Stimulated activated CD4-positive, alpha-beta T cell treated with anti-CD3 and anti-CD28 coated beads, Interleukin-12 subunit alpha, Interleukin-12 subunit beta, amount 100 ng/mL, for 4 hours (primary cell): ENCODE measurements at regions not wholly inside any gene's neighbourhood (a gene's known extent, or its start where the extent isn't known, plus 50 kb on each side); places are given as distances from the start of the nearest gene placed in this dataset.

Source experiments
- DNase-seq: peaks from one replicate; pipeline ENCODE4 v3.0.0-alpha.2; 2020

DNA sequence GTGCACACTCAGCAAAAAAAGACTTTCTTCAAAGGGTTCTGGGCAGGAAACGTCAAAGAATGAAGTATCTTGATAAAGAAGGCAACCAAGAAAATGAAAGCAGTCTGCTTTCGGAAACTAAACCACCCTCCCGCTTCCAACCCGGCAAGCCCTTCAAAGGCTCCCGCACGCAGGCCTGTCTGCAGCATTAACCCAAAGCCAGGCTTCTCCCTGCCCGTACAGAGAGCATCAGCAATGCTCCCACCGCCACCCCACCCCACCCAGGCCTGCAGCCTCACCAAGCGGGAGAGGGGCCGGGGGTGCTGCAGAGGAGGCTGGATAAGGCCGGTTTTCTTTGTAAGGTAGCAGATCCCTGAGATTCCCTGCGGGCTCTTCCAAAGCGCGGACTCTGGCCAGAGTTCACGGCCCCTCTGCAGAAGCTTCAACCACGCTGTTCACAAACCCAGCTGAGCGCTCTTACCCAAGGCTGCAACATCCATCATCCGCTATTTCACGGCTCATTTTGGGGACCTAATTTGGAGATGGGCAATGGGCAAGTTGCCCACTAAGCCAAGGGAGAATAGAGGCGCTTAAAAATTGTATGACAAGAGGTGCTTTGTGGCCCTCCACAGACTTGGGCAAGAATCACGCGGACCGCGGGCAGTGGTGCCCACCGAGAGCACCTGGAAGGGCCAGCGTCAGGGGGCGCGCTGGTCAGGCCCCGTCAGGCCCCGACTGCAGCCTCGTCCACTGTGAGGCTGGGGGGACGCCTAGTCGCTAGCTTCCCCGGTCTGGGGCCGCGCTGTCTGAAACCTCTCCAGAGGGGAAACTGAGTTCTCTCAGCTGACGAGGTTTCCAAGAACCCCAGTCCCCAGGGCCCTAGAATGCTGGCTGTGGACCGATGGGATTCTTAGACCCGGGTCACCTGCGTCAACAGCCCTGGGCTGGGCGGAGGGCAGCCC, 225.4 kb upstream of the ID2 start:
- peak; percentile 45 for DNase-seq

DNA sequence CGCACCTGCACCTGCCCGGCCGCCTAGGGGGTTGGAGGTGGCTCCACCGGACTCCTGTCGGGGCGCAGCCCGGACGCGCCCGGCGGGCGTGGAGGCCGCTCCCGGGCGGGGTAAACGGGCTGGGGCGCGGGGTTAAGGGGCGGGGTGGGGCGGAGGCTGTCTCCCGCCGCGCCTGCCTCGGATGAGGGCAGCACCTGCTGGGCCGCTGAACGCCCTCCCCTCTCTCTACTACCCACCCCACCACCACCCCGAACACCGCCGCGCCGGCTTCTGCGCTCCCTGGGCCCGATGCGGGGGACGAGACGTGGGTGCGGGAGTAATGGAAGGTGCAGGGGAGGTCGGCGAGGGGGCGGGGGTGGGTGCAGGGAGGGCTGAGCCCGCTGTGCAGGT, 224.8 kb upstream of the ID2 start:
- DNase-seq, result no peak

- DNase-seq, result no peak
Measured at GRCh38 chr2:8457699-8458502, 224.0 kb upstream of the ID2 start.

- DNase-seq, result no peak
Measured at GRCh38 chr2:8458503-8459459, 223.1 kb upstream of the ID2 start.

DNA sequence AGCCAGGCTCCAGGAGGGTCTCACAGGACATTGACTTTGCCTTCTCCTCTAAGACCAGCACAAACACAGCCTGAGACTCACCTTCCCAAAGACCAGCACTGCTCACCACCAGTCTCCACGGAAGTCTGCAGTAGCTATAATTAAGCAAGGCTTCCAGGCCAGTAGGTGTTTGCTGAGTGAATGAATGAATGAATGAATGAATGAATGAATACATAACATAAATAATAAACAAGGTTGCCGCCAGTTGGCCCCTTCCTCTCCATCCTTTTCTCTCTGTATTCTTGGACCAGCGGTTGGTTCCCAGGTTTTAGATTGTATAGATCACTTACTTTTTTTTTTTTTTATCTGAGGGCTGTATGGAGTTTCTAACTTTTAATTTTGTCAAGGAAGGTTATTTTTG, 222.4 kb upstream of the ID2 start:
- no peak for DNase-seq

- DNase-seq, result no peak
Measured at GRCh38 chr2:8461341-8461740, 220.5 kb upstream of the ID2 start.

- DNase-seq, result no peak
Measured at GRCh38 chr2:8462280-8462679, 219.6 kb upstream of the ID2 start.

DNA sequence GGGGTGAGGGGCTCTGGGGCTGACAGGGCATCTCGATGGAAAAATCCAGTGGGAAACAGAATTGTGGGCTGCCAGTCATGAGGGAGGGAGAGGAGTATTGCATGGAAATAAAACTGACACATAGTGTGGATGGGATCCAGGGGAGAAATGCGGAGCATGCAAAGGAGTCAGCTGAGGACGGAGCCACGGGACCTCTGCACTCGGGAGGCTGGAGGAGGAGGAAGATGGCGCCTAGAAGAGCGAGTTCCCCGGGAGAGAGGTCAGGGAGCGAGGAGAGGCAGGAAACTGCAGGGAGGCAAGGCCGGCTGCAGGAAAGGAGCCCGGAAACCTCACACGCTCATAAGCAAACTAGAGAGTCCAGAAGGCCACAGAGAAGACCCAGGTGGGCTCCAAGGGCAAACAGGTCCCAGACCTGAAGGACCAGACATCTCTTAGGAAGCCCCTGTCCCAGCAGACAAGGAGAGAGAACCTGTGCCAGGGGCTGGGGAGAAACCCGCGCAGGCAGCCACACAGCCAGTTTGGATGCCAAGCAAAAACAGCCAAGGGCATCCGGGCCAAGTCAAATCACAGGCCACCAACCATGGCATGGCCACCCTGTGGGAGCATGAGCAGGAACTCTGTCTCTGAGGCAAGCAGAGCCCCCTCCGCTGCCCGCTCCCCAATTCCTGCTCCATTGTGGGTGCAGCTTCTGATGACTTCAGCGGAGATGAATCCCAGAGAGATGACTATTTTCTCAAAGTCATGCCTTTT, 218.8 kb upstream of the ID2 start:
- no peak for DNase-seq

DNA sequence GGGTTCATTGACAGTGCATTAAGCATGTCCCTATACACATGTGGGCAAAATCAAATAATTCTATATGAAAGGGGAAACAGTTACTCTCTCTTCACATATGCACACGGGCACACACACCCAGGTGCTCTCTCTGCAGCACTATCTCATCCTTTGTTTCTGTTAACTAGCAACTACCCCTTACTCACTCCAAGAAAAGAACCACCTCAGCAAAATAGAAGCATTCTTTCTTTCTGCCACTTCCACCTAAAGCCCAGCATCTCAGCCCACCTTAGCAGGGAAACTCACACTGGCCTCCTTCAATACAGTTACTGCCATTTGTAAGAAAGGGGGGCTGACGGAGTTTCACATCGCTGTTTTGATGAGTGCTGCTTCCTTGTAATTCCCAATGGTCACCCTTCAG, 216.3 kb upstream of the ID2 start:
- no peak for DNase-seq

DNA sequence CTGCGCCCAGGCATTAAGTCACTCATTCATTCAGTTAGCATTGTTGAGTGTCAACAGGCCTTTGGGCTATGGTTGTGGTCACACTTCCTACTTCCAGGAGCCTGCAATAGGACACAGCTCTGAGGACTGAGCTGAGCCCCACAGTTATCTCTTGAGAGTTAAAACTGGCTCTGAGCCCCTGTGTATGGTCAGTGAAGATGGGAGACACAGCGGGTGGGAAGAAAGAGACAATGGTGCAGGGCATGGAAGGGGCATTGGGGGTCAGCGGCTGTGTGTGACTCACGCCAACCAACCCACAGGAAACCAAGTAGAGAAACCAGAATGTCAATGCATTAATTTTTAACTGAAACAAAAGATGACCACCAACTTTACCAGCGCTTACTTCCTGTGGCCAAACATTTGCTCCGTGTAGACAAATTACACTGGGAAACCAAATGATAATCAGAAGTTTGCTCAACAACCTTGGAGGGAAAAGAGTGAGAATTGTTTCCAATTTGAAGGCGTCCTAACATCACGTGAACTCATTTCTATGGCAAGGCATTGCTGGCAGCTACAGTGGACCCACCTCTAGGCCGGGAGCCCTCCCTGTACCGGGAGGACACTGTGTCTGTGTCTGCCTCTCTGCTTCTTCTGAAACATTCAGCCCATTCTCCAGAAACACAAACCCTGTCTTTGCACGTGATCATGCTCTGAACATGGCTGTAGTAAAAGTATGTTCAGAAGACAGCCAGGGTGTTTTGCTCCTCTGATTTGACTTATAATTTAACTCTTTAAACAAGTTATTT, 212.0 kb upstream of the ID2 start:
- no peak for DNase-seq

DNA sequence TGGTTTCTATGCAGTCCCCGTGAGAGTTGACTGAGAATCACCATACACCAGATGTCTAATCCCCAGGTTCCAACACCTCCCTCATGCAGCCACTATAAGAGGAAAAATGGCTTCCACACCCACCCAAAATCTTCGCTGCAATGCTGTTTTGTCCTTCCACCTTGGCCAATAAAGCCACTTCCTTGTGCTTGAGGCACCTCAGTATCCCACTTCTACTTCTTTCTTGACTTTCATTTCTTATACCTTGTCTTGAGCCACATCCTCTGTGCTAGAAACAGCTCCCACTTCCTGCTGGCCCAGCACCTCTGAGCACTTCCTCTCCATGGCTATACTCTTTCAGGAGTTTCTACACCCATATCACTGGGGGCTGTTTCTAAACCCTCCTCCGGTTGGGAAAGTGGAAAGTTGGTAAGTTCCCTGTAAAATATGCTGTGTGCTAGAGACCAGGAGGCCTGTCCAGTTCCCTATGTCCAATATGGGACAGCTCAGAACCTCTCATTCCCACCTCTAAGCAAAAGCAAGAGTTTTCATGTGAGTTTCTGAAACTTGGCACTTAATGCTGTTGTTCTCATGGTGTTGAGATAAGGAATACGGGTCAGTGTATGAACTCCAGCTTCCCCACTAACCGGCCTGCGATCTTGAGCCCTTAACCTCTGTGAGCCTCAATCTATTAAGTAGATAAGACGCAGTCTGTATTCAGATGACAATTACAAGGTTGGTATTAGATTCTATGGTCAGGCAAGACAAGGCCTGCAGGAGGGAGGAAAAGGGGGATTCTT, 209.1 kb upstream of the ID2 start:
- no peak for DNase-seq

- DNase-seq, result peak; percentile 24
Measured at GRCh38 chr2:8475349-8476031, 206.4 kb upstream of the ID2 start.

DNA sequence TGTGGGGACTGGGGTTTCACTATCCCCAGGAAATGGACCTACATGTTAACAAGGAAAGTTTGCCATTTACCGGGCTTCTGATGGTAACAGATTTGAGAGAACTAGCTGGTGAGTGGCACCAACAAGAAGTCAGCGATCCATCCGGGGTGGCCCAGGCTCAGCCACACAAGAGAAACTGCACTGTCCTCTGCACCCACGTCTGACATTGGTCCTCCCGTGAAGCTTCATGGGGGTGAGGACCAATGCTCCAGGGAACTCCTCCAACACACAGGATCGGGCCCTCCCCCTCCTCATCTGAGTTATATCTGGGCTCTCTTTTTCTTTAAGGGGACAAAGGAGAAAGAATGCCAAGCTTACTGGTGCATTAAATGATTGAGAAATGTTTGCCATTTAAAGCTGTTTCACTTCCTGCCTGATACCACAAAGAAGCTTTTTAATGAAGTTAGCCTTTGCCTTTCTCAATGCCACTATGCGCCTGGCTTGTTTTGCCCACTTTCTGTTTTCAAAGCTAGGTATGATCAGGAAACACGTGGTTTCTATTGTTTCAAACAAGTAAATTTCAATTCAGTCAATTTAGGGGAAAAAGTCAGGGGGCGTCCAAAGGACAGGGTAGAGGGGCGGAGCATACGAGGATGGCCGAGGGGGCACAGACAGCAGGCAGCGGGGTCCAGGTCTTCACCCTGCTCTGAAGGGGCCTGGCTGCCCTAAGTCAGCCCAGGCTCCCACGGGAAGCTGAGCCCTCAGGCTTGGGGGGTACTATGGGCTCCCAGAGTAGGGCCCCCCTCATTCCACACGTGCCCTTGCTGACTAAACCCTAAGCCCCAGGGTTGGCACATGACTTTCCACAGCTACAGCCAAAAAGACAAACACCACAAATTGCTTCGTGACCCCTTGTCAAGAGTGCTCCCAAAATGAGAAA, 204.0 kb upstream of the ID2 start:
- no peak for DNase-seq

GRCh38 chr2:8478471-8478793, 203.4 kb upstream of the ID2 start:
- DNase-seq, result no peak

- DNase-seq, result no peak
Measured at GRCh38 chr2:8479298-8479697, 202.6 kb upstream of the ID2 start.

- no peak for DNase-seq
Measured at GRCh38 chr2:8480915-8481314, 200.9 kb upstream of the ID2 start.

- no peak for DNase-seq
Measured at GRCh38 chr2:8481463-8482009, 200.3 kb upstream of the ID2 start.

DNA sequence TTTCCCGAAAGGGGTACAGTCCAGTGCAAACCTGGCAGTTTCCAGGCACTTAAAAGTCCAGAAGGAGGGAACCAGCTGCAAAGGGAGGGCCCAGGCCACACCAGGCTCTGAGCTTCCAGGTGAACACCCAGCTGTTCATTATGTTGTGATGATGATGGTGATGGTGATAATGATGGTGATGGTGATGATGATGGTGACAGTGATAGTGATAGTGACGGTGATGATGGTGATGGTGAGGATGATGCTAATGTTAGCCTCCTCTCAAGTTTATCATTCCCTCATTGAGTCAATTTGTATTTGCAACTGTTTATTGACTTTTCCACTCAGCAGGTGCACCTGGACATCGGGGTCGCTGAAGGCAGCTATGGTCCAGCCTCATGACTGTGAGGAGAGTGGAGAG, 199.4 kb upstream of the ID2 start:
- DNase-seq, result no peak
